Left ventricle myocardium inferior (tissue), 1 donor: ENCODE measurements at regions not wholly inside any gene's neighbourhood (a gene's known extent, or its start where the extent isn't known, plus 50 kb on each side); places are given as distances from the start of the nearest gene placed in this dataset.

Source experiments
- DNase-seq: peaks from one replicate; pipeline ENCODE4 v3.0.0-alpha.2; 2020
- H3K27ac ChIP-seq: fragments of 200-600 bp; replicated peaks from 2 replicates; pipeline ENCODE4 v1.8.0; 2021
- H3K27me3 ChIP-seq: fragments of 200-600 bp; 2 replicates; pipeline ENCODE4 v1.8.0; 2021; ENCODE audit warnings: low read depth
- H3K36me3 ChIP-seq: fragments of 200-600 bp; 2 replicates; pipeline ENCODE4 v1.8.0; 2021
- H3K4me1 ChIP-seq: fragments of 200-600 bp; 2 replicates; pipeline ENCODE4 v1.8.0; 2021
- H3K4me3 ChIP-seq: fragments of 200-600 bp; 2 replicates; pipeline ENCODE4 v1.8.0; 2021; ENCODE audit warnings: mild to moderate bottlenecking, moderate library complexity
- H3K9me3 ChIP-seq: fragments of 200-600 bp; replicated peaks from 2 replicates; pipeline ENCODE4 v1.8.0; 2021
- CTCF ChIP-seq: fragments of 200-600 bp; IDR thresholded peaks from 2 replicates; pipeline ENCODE4 v1.8.0; 2021; ENCODE audit warnings: antibody characterized with exemption, mild to moderate bottlenecking, borderline replicate concordance
- intact Hi-C: fragments of 100-400 bp; cut with micrococcal nuclease; formaldehyde crosslinking; loops from one replicate; pipeline ENCODE4 v1.11.0; 2022
- donor health status: DM: no; HTN: yes; CAD: no; lungs with severe emphysema.

GRCh38 chr13:40251343-40252032 lies 415.0 kb downstream of the FOXO1 start:
- Histone ChIP-seq H3K4me1 (peaks cover 23% of the 10 kb centered on the region), H3K27ac (peak overlapping the region; percentile 61), H3K36me3 (no peaks in the 10 kb centered on the region), H3K4me3 (no peak overlapping the region), H3K9me3 (peaks cover 11% of the 10 kb centered on the region), H3K27me3 (no peaks in the 10 kb centered on the region)
- no peak for DNase-seq
- TF ChIP-seq CTCF = no peak
- intact Hi-C loops = no loop called here

- H3K27ac ChIP-seq = peak overlapping the region; percentile 61
- DNase-seq = no peak
- TF ChIP-seq CTCF = no peak
- intact Hi-C loops = no loop called here
- H3K4me3 ChIP-seq = no peak overlapping the region
- no peaks in the 10 kb centered on the region for H3K36me3 ChIP-seq
- no peaks in the 10 kb centered on the region for H3K27me3 ChIP-seq
- peaks cover 23% of the 10 kb centered on the region for H3K4me1 ChIP-seq
- peaks cover 11% of the 10 kb centered on the region for H3K9me3 ChIP-seq
These were observed 414.2 kb downstream of the FOXO1 start for GRCh38 chr13:40252241-40252640.

DNA sequence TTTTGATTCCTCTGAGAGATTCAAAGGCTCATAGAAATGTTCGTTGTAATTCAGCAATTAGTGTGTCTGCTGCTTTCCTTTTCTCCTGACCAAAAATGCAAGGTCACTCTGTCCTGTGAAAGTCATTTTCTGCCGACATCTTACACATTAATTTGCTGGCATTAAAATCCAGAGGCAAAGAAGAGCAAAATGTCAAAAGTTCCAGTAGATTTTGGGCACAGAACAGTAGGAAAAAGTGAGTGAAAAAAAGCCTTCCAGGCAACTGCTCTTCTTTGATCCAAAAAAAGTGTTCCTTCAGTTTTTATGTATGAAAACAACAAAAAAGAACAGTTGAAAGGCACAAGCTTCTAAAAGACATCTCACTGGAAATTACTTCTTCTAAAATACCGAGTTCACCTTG lies 413.8 kb downstream of the FOXO1 start:
- no peak for DNase-seq
- no peak overlapping the region for H3K4me3 ChIP-seq
- peaks cover 23% of the 10 kb centered on the region for H3K4me1 ChIP-seq
- H3K9me3 ChIP-seq = peaks cover 11% of the 10 kb centered on the region
- peak overlapping the region; percentile 61 for H3K27ac ChIP-seq
- H3K27me3 ChIP-seq = no peaks in the 10 kb centered on the region
- no peak for TF ChIP-seq CTCF
- no peaks in the 10 kb centered on the region for H3K36me3 ChIP-seq
- intact Hi-C loops = no loop called here

DNA sequence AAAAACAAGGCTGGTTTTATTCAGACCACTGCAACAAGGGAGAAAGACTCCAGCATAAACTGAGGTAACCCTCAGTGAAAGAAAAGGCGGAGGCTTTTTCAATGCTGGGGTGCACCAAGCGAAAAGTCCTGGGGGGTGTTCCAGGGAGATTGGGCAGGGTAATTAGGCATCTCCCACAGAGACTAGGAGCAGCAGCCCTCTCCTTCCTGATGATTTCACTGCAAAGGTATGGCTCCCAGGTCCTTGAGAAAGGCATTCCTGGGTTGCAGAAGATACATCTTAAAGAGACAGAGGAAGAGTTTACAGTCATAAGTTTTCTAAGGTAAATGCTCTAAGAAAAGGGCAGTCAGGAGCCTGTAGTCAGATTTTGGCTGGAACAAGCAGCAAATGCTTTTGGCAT lies 412.0 kb downstream of the FOXO1 start:
- TF ChIP-seq CTCF = no peak
- Histone ChIP-seq H3K36me3 (no peaks in the 10 kb centered on the region), H3K9me3 (peaks cover 5% of the 10 kb centered on the region), H3K4me1 (peaks cover 28% of the 10 kb centered on the region), H3K27ac (no peak overlapping the region), H3K4me3 (no peak overlapping the region), H3K27me3 (no peaks in the 10 kb centered on the region)
- intact Hi-C loops = no loop called here
- DNase-seq = no peak

DNA sequence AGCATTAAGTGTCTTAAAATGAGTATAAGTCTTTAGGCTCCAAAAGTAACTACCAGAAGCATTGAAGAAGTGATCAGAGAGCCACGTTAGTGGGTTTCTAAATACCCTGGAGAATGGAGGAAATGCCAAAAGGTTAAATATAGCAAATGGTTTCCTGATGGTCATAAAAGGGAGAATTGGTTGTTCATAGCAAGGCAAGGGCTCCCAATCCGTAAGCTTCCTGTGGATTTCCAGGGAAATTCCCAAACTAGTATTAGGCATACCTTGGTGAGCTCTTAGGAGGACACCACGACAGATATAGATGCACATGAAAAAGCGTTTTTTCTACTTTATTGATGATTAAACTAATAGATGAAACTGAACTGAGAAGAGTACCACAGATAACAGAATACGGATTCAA lies 410.9 kb downstream of the FOXO1 start:
- intact Hi-C loops = no loop called here
- H3K4me3 ChIP-seq = no peak overlapping the region
- H3K27me3 ChIP-seq = no peaks in the 10 kb centered on the region
- no peak overlapping the region for H3K27ac ChIP-seq
- H3K4me1 ChIP-seq = peaks cover 28% of the 10 kb centered on the region
- no peak for TF ChIP-seq CTCF
- DNase-seq = no peak
- no peaks in the 10 kb centered on the region for H3K36me3 ChIP-seq
- H3K9me3 ChIP-seq = peaks cover 3% of the 10 kb centered on the region

DNA sequence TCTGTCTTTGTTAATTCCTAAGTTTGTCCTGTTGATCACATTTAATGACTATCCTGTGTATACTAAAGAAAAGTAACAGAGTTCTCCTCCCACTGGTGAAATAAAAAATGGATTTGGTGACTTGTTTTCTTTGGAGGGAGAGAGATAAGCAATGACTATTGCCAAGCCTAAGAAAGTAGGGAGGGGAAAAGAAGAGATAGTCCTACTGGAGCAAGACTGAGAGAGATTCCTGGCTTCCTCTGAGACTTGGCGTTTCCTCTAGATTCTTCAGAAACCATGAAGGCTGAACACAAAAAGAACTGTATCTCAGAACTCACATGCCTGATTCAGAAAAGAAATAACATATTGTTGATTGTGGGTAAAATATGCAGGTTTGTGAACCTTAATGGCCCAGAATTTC lies 406.5 kb downstream of the FOXO1 start:
- no peak for TF ChIP-seq CTCF
- intact Hi-C loops = no loop called here
- peaks cover 5% of the 10 kb centered on the region for H3K9me3 ChIP-seq
- H3K27me3 ChIP-seq = no peaks in the 10 kb centered on the region
- DNase-seq = no peak
- H3K36me3 ChIP-seq = no peaks in the 10 kb centered on the region
- peaks cover 15% of the 10 kb centered on the region for H3K4me1 ChIP-seq
- H3K4me3 ChIP-seq = no peak overlapping the region
- peak overlapping the region; percentile 72 for H3K27ac ChIP-seq
